GM19452 (cell line): ENCODE measurements at regions not wholly inside any gene's neighbourhood (a gene's known extent, or its start where the extent isn't known, plus 50 kb on each side); places are given as distances from the start of the nearest gene placed in this dataset.

ENCODE experiments used
- ATAC-seq: cut with Tn5 transposase; IDR thresholded peaks from one replicate; pipeline ENCODE4 v1.9.1; 2021; ENCODE audit not compliant: unreplicated experiment

GRCh38 chr1:221408117-221408803 lies 333.6 kb downstream of the DUSP10 start:
- no peak for ATAC-seq

- no peak for ATAC-seq
Observed at GRCh38 chr1:221411283-221411682, 330.6 kb downstream of the DUSP10 start.

GRCh38 chr1:221414772-221415539 lies 326.9 kb downstream of the DUSP10 start:
- no peak for ATAC-seq

GRCh38 chr1:221415651-221416050 lies 326.2 kb downstream of the DUSP10 start:
- ATAC-seq, result no peak

GRCh38 chr1:221416142-221416541 lies 325.7 kb downstream of the DUSP10 start:
- ATAC-seq, result no peak

- ATAC-seq, result no peak
Observed at GRCh38 chr1:221416723-221417122, 325.2 kb downstream of the DUSP10 start.

GRCh38 chr1:221418346-221418745 lies 323.5 kb downstream of the DUSP10 start:
- no peak for ATAC-seq

GRCh38 chr1:221419513-221420095 lies 322.3 kb downstream of the DUSP10 start:
- ATAC-seq, result no peak

GRCh38 chr1:221429264-221429663 lies 312.6 kb downstream of the DUSP10 start:
- no peak for ATAC-seq

GRCh38 chr1:221430152-221430960 lies 311.5 kb downstream of the DUSP10 start:
- no peak for ATAC-seq

GRCh38 chr1:221431068-221431651 lies 310.7 kb downstream of the DUSP10 start:
- no peak for ATAC-seq

- ATAC-seq, result no peak
Observed at GRCh38 chr1:221431961-221432360, 309.9 kb downstream of the DUSP10 start.

GRCh38 chr1:221435504-221435904 lies 306.4 kb downstream of the DUSP10 start:
- ATAC-seq, result peak; percentile 44

GRCh38 chr1:221437171-221437570 lies 304.7 kb downstream of the DUSP10 start:
- no peak for ATAC-seq

- ATAC-seq, result no peak
Observed at GRCh38 chr1:221437926-221438325, 304.0 kb downstream of the DUSP10 start.

- peak; percentile 91 for ATAC-seq
Observed at GRCh38 chr1:221439008-221439746, 302.7 kb downstream of the DUSP10 start.

- no peak for ATAC-seq
Observed at GRCh38 chr1:221439747-221440501, 302.0 kb downstream of the DUSP10 start.

GRCh38 chr1:221440658-221441057 lies 301.2 kb downstream of the DUSP10 start:
- ATAC-seq, result peak; percentile 31

GRCh38 chr1:221442056-221442455 lies 299.8 kb downstream of the DUSP10 start:
- ATAC-seq, result no peak
